GM21526 (cell line): ENCODE measurements at regions not wholly inside any gene's neighbourhood (a gene's known extent, or its start where the extent isn't known, plus 50 kb on each side); places are given as distances from the start of the nearest gene placed in this dataset.
"Not testable (repeated sequence)": the region's sequence is repeated elsewhere in the genome, so short reads cannot be mapped to it uniquely, and the experiment has no call there.

Experiments
- ATAC-seq: cut with Tn5 transposase; IDR thresholded peaks from one replicate; pipeline ENCODE4 v1.9.1; 2021; ENCODE audit warnings: moderate library complexity; ENCODE audit not compliant: unreplicated experiment, low FRiP score

GRCh38 chrX:131818297-131818936, 204.7 kb upstream of the STK26 start:
- no peak for ATAC-seq

- peak; percentile 81 for ATAC-seq
These were observed 201.0 kb upstream of the STK26 start for GRCh38 chrX:131821945-131822622.

DNA sequence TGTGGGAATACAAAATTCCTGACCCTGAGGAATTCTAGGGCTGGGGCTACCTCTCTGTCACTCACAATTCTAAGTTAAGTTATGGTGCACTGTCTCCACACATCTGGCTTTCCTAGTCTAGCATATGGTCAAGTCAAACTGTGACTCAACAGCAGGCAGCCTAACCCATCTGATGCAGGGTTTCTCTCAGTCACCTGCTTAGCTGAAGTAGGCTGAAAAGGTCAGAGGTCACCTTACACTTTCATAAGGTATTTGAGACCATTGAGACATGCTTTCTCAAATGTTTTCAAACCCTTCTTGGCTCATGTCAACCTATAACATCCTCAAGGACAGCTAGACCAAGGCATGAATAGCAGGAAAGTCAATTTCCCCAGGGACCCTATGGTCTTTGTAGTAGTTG, 196.5 kb upstream of the STK26 start:
- ATAC-seq, result no peak

GRCh38 chrX:131827935-131828334, 195.2 kb upstream of the STK26 start:
- ATAC-seq, result peak; percentile 61

GRCh38 chrX:131828482-131828881, 194.6 kb upstream of the STK26 start:
- no peak for ATAC-seq

DNA sequence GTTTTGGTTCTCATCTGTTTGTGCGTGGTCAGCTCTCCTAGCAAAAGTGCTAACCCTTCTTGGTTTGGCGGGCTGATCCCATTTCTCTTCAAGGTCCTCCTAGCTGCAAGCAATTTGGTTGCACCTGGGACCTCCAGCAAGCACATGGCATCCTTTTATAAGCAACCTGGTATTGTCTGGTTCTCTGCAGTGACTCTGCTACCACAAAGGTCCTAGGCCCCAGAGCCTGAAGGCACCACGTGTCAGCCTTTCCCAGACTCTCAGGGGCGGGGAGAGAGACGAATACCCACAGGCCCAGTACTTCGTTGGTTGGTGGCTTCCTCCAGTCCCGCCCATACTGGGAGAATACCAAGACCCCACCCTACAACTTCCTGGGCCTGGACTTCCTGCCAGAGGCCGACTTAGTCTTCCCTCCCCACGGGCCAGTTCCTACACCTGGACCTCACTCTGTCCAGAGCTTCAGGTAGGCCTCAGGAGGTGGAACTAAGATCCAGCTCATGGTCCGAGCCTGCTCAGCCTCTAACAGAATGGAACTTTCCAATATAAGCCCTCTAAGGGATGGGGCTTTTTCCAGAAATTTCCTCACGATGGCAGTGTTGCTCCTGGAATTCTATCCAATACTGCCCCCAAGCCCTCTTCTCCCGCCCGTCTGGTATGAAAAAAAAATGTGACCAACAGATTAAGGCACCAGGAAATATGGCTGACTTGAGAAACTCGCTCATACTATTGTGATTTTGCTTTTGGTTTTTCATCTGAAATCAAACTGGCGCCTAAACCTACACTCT, 192.5 kb upstream of the STK26 start:
- peak; percentile 72 for ATAC-seq

DNA sequence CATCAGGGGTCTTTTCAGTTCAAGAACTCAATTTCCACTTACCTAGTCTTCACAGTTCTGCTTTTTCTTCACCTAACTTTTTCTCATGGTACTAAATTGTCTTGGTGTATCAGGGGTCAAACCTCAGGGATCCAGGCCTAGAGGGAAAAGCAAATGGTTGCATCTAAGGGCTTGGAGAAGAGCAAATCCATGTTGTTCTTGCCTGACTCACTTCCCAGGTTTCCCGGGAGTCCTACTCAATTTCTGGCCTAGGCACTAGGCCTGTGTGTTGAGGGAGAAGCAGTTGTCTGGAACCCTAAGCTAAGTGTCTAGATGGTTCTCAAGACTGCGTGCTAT, 191.9 kb upstream of the STK26 start:
- no peak for ATAC-seq

GRCh38 chrX:131836161-131836560, 186.9 kb upstream of the STK26 start:
- ATAC-seq, result no peak

GRCh38 chrX:131837325-131837724, 185.8 kb upstream of the STK26 start:
- no peak for ATAC-seq

- no peak for ATAC-seq
These were observed 182.2 kb upstream of the STK26 start for GRCh38 chrX:131840799-131841495.

DNA sequence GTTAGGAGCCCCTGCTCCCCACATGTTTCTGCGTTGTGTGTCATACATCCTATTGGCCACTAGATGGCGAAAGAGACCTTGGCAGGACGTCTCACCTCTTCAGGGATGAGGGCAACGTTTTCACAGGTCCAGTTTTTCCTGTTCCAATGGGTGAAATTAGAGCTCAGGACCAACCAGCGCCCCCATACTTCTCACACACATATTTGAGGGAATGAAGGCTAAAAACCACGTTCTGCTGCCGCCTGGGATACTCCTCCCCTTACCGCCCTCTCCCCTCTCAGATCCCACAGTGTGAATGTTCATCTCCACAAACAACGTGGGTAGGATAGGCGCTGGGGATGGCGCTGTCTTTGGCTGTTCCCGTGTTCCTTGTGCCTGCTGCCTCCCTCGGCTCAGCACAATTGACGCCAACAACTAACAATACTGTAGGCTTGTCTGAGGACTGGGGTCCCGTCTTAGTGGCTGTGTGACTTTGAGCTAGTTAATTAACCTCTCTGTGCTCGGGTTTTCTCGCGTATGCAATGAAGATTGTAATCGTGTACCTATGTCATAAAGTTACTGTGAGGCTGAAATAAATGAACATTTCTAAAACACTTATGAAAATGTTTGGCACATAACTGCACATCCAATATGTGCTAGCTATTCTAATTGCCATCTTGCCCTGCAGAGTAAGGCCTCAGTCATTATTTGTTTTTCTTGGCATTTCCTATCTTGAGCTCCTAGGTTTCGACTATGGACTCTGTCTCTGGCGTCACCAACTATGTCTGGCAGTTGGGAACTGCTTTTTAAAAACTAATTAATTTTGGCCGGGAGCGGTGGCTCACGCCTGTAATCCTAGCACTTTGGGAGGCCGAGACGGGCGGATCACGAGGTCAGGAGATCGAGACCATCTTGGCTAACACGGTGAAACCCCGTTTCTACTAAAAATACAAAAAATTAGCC, 181.3 kb upstream of the STK26 start:
- ATAC-seq, result peak; percentile 83

DNA sequence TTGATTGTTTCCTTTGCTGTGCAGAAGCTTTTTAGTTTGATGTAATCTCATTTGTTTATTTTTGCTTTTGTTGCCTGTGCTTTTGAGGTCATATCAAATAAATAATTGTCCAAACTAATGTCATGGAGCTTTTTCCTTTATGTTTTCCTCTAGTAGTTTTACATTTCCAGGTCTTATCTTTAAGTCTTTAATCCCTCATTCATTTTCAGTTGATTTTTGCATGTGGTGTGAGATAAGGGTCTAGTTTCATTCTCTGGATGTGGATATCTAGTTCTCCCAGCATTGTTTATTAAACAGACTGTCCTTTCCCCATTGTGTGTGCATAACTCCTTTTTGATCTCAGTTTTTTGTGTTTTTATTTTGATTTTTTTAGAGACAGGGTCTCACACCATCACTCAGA, 179.1 kb upstream of the STK26 start:
- no peak for ATAC-seq

DNA sequence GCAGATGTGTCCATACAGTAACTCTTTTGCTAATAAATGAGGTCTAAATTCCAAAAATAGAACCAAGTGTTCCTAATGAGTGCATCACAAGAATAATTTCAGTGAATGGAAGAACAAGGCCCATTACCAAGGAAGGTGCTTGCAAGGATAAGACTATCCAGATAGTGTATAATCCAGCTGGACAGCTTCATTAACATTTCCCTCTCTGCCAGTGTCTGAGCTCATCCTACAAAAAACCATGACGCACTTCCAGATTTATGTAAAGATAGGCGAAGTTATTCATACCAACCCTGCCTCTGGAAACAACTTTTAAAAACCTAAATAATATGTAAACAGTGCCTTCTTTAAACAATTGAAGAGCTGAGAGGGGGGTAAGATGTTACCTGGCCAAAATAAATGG, 177.9 kb upstream of the STK26 start:
- ATAC-seq, result no peak

- no peak for ATAC-seq
These were observed 177.3 kb upstream of the STK26 start for GRCh38 chrX:131845771-131846170.

DNA sequence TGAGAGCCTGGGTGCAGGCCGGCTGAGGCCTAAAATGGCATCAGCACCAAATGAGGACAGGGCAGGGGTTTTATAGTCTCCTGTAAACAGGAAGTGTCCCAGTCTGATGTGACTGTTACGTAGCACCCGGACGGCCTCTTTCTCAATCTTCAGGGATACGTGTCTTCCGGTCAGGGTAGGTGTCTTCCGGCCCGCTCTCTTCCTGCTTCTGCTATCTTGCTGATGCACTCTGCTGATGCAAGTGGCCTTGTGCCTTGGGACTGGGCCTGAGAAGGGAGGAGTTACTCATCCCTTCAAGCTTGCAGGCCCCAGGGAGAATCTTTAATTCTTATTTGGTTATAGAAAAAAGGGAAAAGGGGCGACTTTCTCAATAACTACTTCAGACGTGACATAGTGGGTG, 172.1 kb upstream of the STK26 start:
- not testable (repeated sequence) for ATAC-seq

GRCh38 chrX:131853440-131853839, 169.7 kb upstream of the STK26 start:
- no peak for ATAC-seq

GRCh38 chrX:131854581-131854980, 168.5 kb upstream of the STK26 start:
- ATAC-seq, result no peak

- no peak for ATAC-seq
These were observed 161.9 kb upstream of the STK26 start for GRCh38 chrX:131861088-131861787.

GRCh38 chrX:131862321-131862720, 160.8 kb upstream of the STK26 start:
- no peak for ATAC-seq

- no peak for ATAC-seq
These were observed 153.9 kb upstream of the STK26 start for GRCh38 chrX:131869182-131869581.
